WTC11 (cell line): ENCODE measurements at regions not wholly inside any gene's neighbourhood (a gene's known extent, or its start where the extent isn't known, plus 50 kb on each side); places are given as distances from the start of the nearest gene placed in this dataset.
A peak's percentile ranks its signal among the peaks of the same experiment; 100 is the strongest.

ENCODE experiments used
- ATAC-seq: fragments of 200-7000 bp; cut with Tn5 transposase; 2 replicates; pipeline ENCODE4 v1.10.0; 2021; ENCODE audit warnings: mild to moderate bottlenecking, moderate library complexity
- CTCF ChIA-PET: fragments of 300-600 bp; sonication (Branson Sonifier 250); formaldehyde crosslinking; loops from one replicate; lab custom pipeline; 2021; ENCODE audit warnings: antibody characterized with exemption; lab: Charles Lee
- POLR2A ChIA-PET: fragments of 350-600 bp; sonication (Branson Sonifier 250); formaldehyde crosslinking; loops from one replicate; lab custom pipeline; 2021; ENCODE audit warnings: antibody characterized with exemption; lab: Charles Lee
- DNase-seq: peaks from one replicate; pipeline ENCODE4 v3.0.0; 2021; ENCODE audit warnings: low spot score
- H3K27ac Mint-ChIP-seq: 2 replicates; pipeline ENCODE4 v1.8.0; 2021; ENCODE audit warnings: mixed read lengths
- H3K27me3 Mint-ChIP-seq: 2 replicates; pipeline ENCODE4 v1.8.0; 2021; ENCODE audit warnings: low read depth, mild to moderate bottlenecking, moderate library complexity, mixed read lengths
- H3K36me3 Mint-ChIP-seq: 2 replicates; pipeline ENCODE4 v1.8.0; 2021; ENCODE audit warnings: mixed read lengths
- H3K4me1 Mint-ChIP-seq: 2 replicates; pipeline ENCODE4 v1.8.0; 2022; ENCODE audit warnings: mixed read lengths
- H3K4me3 Mint-ChIP-seq: 2 replicates; pipeline ENCODE4 v1.8.0; 2021; ENCODE audit warnings: mild to moderate bottlenecking, moderate library complexity, mixed read lengths
- H3K9me3 Mint-ChIP-seq: 2 replicates; pipeline ENCODE4 v1.8.0; 2021; ENCODE audit warnings: mixed read lengths
- AR ChIP-seq: fragments of 250-450 bp; sonication (Bioruptor Pico); IDR thresholded peaks from 2 replicates; pipeline ENCODE4 v1.9.0; 2021; ENCODE audit warnings: mild to moderate bottlenecking
- E2F1 ChIP-seq: sonication (generic); formaldehyde crosslinking; IDR thresholded peaks from 2 replicates; pipeline ENCODE4 v1.8.0; 2022; ENCODE audit warnings: mild to moderate bottlenecking, missing genetic modification reagents
- EMX1 ChIP-seq: fragments of 250-450 bp; sonication (Bioruptor Pico); IDR thresholded peaks from 2 replicates; pipeline ENCODE4 v1.8.0; 2021; ENCODE audit warnings: mild to moderate bottlenecking
- FOXJ3 ChIP-seq: sonication (generic); formaldehyde crosslinking; IDR thresholded peaks from 2 replicates; pipeline ENCODE4 v1.9.0; 2021; ENCODE audit warnings: missing genetic modification reagents, mild to moderate bottlenecking, borderline replicate concordance
- FOXP1 ChIP-seq: sonication (generic); formaldehyde crosslinking; IDR thresholded peaks from 2 replicates; pipeline ENCODE4 v1.8.0; 2022; ENCODE audit warnings: missing genetic modification reagents, mild to moderate bottlenecking, moderate library complexity, borderline replicate concordance
- HMGXB4 ChIP-seq: sonication (generic); formaldehyde crosslinking; IDR thresholded peaks from 2 replicates; pipeline ENCODE4 v1.8.1; 2023; ENCODE audit warnings: mild to moderate bottlenecking, moderate library complexity, missing genetic modification reagents
- JAZF1 ChIP-seq: fragments of 250-450 bp; sonication (Bioruptor Pico); IDR thresholded peaks from 2 replicates; pipeline ENCODE4 v1.9.0; 2021; ENCODE audit warnings: moderate library complexity, mild to moderate bottlenecking, inconsistent platforms
- JUN ChIP-seq: sonication (generic); formaldehyde crosslinking; IDR thresholded peaks from 2 replicates; pipeline ENCODE4 v1.8.0; 2023; ENCODE audit warnings: mild to moderate bottlenecking, missing genetic modification reagents
- NR1H2 ChIP-seq: sonication (generic); formaldehyde crosslinking; IDR thresholded peaks from 2 replicates; pipeline ENCODE4 v1.9.0; 2021; ENCODE audit warnings: mild to moderate bottlenecking, moderate library complexity, missing genetic modification reagents
- OVOL2 ChIP-seq: fragments of 250-450 bp; sonication (Bioruptor Pico); IDR thresholded peaks from 2 replicates; pipeline ENCODE4 v1.9.0; 2021; ENCODE audit warnings: mild to moderate bottlenecking, borderline replicate concordance
- RELA ChIP-seq: sonication (generic); formaldehyde crosslinking; IDR thresholded peaks from 2 replicates; pipeline ENCODE4 v1.8.1; 2022; ENCODE audit warnings: missing genetic modification reagents, mild to moderate bottlenecking, borderline replicate concordance
- TP53 ChIP-seq: sonication (generic); formaldehyde crosslinking; IDR thresholded peaks from 2 replicates; pipeline ENCODE4 v1.8.1; 2023; ENCODE audit warnings: mild to moderate bottlenecking, missing genetic modification reagents
- ZMAT4 ChIP-seq: fragments of 250-450 bp; sonication (Bioruptor Pico); IDR thresholded peaks from 2 replicates; pipeline ENCODE4 v1.9.0; 2021; ENCODE audit warnings: mild to moderate bottlenecking
- ZNF138 ChIP-seq: sonication (generic); formaldehyde crosslinking; conservative IDR thresholded peaks from 2 replicates; pipeline ENCODE4 v1.8.1; 2022; ENCODE audit warnings: mild to moderate bottlenecking, moderate library complexity, missing genetic modification reagents
- TF ChIP-seq, protein P1 (sequence below): sonication (generic); formaldehyde crosslinking; IDR thresholded peaks from 2 replicates; pipeline ENCODE4 v1.8.0; 2022; ENCODE audit warnings: missing genetic modification reagents
- TF ChIP-seq, protein P2 (sequence below): sonication (generic); formaldehyde crosslinking; conservative IDR thresholded peaks from 2 replicates; pipeline ENCODE4 v1.8.1; 2022; ENCODE audit warnings: mild to moderate bottlenecking, missing genetic modification reagents
- TF ChIP-seq, protein P3 (sequence below): sonication (generic); formaldehyde crosslinking; IDR thresholded peaks from 2 replicates; pipeline ENCODE4 v1.8.1; 2022; ENCODE audit warnings: mild to moderate bottlenecking, moderate library complexity, missing genetic modification reagents
- TF ChIP-seq, protein P4 (sequence below): sonication (generic); formaldehyde crosslinking; IDR thresholded peaks from 2 replicates; pipeline ENCODE4 v1.8.0; 2022; ENCODE audit warnings: mild to moderate bottlenecking, missing genetic modification reagents
- TF ChIP-seq, protein P5 (sequence below): sonication (generic); formaldehyde crosslinking; IDR thresholded peaks from 2 replicates; pipeline ENCODE4 v1.8.1; 2023; ENCODE audit warnings: mild to moderate bottlenecking, missing genetic modification reagents, moderate library complexity

- peak overlapping the region; percentile 90 for H3K27ac Mint-ChIP-seq
- DNase-seq: peak; percentile 14
- ChIA-PET CTCF (no interaction called here), POLR2A (no interaction called here)
- peak overlapping the region; percentile 97 for H3K4me3 Mint-ChIP-seq
- peaks cover 47% of the 10 kb centered on the region for H3K4me1 Mint-ChIP-seq
- ATAC-seq: no peak
- peaks cover 40% of the 10 kb centered on the region for H3K36me3 Mint-ChIP-seq
- H3K9me3 Mint-ChIP-seq: no peaks in the 10 kb centered on the region
- no peak for TF ChIP-seq EMX1 (CRISPR knock-in tag)
- TF ChIP-seq, protein P1, sequence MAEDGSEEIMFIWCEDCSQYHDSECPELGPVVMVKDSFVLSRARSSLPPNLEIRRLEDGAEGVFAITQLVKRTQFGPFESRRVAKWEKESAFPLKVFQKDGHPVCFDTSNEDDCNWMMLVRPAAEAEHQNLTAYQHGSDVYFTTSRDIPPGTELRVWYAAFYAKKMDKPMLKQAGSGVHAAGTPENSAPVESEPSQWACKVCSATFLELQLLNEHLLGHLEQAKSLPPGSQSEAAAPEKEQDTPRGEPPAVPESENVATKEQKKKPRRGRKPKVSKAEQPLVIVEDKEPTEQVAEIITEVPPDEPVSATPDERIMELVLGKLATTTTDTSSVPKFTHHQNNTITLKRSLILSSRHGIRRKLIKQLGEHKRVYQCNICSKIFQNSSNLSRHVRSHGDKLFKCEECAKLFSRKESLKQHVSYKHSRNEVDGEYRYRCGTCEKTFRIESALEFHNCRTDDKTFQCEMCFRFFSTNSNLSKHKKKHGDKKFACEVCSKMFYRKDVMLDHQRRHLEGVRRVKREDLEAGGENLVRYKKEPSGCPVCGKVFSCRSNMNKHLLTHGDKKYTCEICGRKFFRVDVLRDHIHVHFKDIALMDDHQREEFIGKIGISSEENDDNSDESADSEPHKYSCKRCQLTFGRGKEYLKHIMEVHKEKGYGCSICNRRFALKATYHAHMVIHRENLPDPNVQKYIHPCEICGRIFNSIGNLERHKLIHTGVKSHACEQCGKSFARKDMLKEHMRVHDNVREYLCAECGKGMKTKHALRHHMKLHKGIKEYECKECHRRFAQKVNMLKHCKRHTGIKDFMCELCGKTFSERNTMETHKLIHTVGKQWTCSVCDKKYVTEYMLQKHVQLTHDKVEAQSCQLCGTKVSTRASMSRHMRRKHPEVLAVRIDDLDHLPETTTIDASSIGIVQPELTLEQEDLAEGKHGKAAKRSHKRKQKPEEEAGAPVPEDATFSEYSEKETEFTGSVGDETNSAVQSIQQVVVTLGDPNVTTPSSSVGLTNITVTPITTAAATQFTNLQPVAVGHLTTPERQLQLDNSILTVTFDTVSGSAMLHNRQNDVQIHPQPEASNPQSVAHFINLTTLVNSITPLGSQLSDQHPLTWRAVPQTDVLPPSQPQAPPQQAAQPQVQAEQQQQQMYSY (CRISPR knock-in tag): no peak
- no peaks in the 10 kb centered on the region for H3K27me3 Mint-ChIP-seq
Observed at GRCh38 chrX:45850197-45850774, 649.6 kb upstream of the DIPK2B start.

GRCh38 chrX:45849261-45849862 is 648.7 kb upstream of the DIPK2B start:
- Mint-ChIP-seq H3K9me3 (no peaks in the 10 kb centered on the region), H3K4me1 (peaks cover 37% of the 10 kb centered on the region), H3K36me3 (peaks cover 45% of the 10 kb centered on the region), H3K27me3 (no peaks in the 10 kb centered on the region), H3K27ac (peak overlapping the region; percentile 53), H3K4me3 (peak overlapping the region; percentile 97)
- ATAC-seq (no peak), DNase-seq (no peak)
- POLR2A ChIA-PET: no interaction called here
- CTCF ChIA-PET: interaction anchor here (0.9 kb wide), 1 partner anchor 55 kb away, joined by 3 read pairs; no protein-coding TSS in a partner anchor
- TF ChIP-seq, protein P2, sequence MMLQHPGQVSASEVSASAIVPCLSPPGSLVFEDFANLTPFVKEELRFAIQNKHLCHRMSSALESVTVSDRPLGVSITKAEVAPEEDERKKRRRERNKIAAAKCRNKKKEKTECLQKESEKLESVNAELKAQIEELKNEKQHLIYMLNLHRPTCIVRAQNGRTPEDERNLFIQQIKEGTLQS (CRISPR knock-in tag): no peak
- TF ChIP-seq E2F1 (CRISPR knock-in tag) (no peak), HMGXB4 (CRISPR knock-in tag) (no peak), ZMAT4 (CRISPR knock-in tag) (no peak), JAZF1 (CRISPR knock-in tag) (no peak), JUN (no peak), AR (CRISPR knock-in tag) (no peak), OVOL2 (CRISPR knock-in tag) (no peak), TP53 (no peak), NR1H2 (CRISPR knock-in tag) (no peak), RELA (CRISPR knock-in tag) (no peak), FOXP1 (no peak), ZNF138 (CRISPR knock-in tag) (no peak), FOXJ3 (no peak)
- TF ChIP-seq, protein P3, sequence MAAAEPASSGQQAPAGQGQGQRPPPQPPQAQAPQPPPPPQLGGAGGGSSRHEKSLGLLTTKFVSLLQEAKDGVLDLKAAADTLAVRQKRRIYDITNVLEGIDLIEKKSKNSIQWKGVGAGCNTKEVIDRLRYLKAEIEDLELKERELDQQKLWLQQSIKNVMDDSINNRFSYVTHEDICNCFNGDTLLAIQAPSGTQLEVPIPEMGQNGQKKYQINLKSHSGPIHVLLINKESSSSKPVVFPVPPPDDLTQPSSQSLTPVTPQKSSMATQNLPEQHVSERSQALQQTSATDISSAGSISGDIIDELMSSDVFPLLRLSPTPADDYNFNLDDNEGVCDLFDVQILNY (CRISPR knock-in tag): no peak
- TF ChIP-seq, protein P4, sequence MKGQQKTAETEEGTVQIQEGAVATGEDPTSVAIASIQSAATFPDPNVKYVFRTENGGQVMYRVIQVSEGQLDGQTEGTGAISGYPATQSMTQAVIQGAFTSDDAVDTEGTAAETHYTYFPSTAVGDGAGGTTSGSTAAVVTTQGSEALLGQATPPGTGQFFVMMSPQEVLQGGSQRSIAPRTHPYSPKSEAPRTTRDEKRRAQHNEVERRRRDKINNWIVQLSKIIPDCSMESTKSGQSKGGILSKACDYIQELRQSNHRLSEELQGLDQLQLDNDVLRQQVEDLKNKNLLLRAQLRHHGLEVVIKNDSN (CRISPR knock-in tag): no peak
- TF ChIP-seq, protein P5, sequence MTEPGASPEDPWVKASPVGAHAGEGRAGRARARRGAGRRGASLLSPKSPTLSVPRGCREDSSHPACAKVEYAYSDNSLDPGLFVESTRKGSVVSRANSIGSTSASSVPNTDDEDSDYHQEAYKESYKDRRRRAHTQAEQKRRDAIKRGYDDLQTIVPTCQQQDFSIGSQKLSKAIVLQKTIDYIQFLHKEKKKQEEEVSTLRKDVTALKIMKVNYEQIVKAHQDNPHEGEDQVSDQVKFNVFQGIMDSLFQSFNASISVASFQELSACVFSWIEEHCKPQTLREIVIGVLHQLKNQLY (CRISPR knock-in tag): no peak
